K562 (cell line): ENCODE measurements at regions not wholly inside any gene's neighbourhood (a gene's known extent, or its start where the extent isn't known, plus 50 kb on each side); places are given as distances from the start of the nearest gene placed in this dataset.

Experiments
- ARID1B ChIP-seq: fragments of 450-650 bp; IDR thresholded peaks from 2 replicates; pipeline ENCODE4 v1.6.1; 2016; ENCODE audit warnings: antibody characterized with exemption, mild to moderate bottlenecking, inconsistent platforms
- BACH1 ChIP-seq: fragments of 200-800 bp; sonication (Bioruptor generic); IDR thresholded peaks from 2 replicates; pipeline ENCODE4 v1.6.1; 2016; ENCODE audit warnings: missing genetic modification characterization, missing compliant biosample characterization
- C11orf30 ChIP-seq: fragments of 450-650 bp; IDR thresholded peaks from 2 replicates; pipeline ENCODE4 v1.6.1; 2016; ENCODE audit warnings: low read depth, mild to moderate bottlenecking
- CXXC5 ChIP-seq: fragments of 250-450 bp; sonication (Bioruptor Pico); IDR thresholded peaks from 2 replicates; pipeline ENCODE4 v1.8.0; 2022; ENCODE audit warnings: inconsistent platforms, mild to moderate bottlenecking, moderate library complexity
- DPF2 ChIP-seq: fragments of 450-650 bp; IDR thresholded peaks from 2 replicates; pipeline ENCODE4 v1.6.1; 2016
- ELF1 ChIP-seq: fragments of 200-800 bp; sonication (Bioruptor generic); IDR thresholded peaks from 2 replicates; pipeline ENCODE4 v1.6.1; 2016; ENCODE audit warnings: missing genetic modification characterization, missing compliant biosample characterization
- FOXK1 ChIP-seq: sonication (generic); formaldehyde crosslinking; IDR thresholded peaks from 2 replicates; pipeline ENCODE4 v1.8.0; 2022; ENCODE audit warnings: missing genetic modification reagents, mild to moderate bottlenecking, borderline replicate concordance
- FOXM1 ChIP-seq, 2 experiments: fragments of 450-650 bp in 1 of 2; sonication (generic) in 1 of 2; formaldehyde crosslinking in 1 of 2; IDR thresholded peaks; 2 replicates each; pipeline versions ENCODE4 v1.6.1 to v1.9.0; 2017 to 2022; ENCODE audit warnings: low read depth in 2 of 2, mild to moderate bottlenecking in 2 of 2, missing genetic modification reagents in 1 of 2, moderate library complexity in 1 of 2
- GATA2 ChIP-seq: sonication (generic); formaldehyde crosslinking; IDR thresholded peaks from 2 replicates; pipeline ENCODE4 v1.4.0; 2020; ENCODE audit warnings: mild to moderate bottlenecking, missing genetic modification reagents
- HDAC1 ChIP-seq, 2 experiments: fragments of 450-650 bp; IDR thresholded peaks; 2 replicates each; pipeline ENCODE4 v1.6.1; 2016 to 2017; ENCODE audit warnings: inconsistent platforms in 1 of 2, mild to moderate bottlenecking in 1 of 2, moderate library complexity in 1 of 2
- HDAC3 ChIP-seq: fragments of 450-650 bp; IDR thresholded peaks from 2 replicates; pipeline ENCODE4 v1.6.1; 2018; ENCODE audit warnings: borderline replicate concordance, mild to moderate bottlenecking, moderate library complexity; ENCODE audit not compliant: partially characterized antibody
- HLTF ChIP-seq: fragments of 450-650 bp; IDR thresholded peaks from 2 replicates; pipeline ENCODE4 v1.6.1; 2016
- HMBOX1 ChIP-seq: sonication (generic); IDR thresholded peaks from 2 replicates; pipeline ENCODE4 v1.6.1; 2016
- POLR2B ChIP-seq: fragments of 450-650 bp; IDR thresholded peaks from 2 replicates; pipeline ENCODE4 v1.6.1; 2018; ENCODE audit warnings: low read depth; ENCODE audit not compliant: partially characterized antibody
- RBBP5 ChIP-seq: fragments of 200-600 bp; sonication (generic); IDR thresholded peaks from 2 replicates; pipeline ENCODE4 v1.6.1; 2012; ENCODE audit warnings: borderline replicate concordance, mild to moderate bottlenecking, low read length, control low read depth, inconsistent platforms; ENCODE audit not compliant: insufficient read depth, poor library complexity, severe bottlenecking
- SAFB2 ChIP-seq: fragments of 200-400 bp; formaldehyde crosslinking; IDR thresholded peaks from 2 replicates; pipeline ENCODE4 v1.6.1; 2018; ENCODE audit warnings: borderline replicate concordance, low read length, low read depth, moderate library complexity; ENCODE audit not compliant: severe bottlenecking
- SMARCC2 ChIP-seq: fragments of 450-650 bp; IDR thresholded peaks from 2 replicates; pipeline ENCODE4 v1.6.1; 2017; ENCODE audit warnings: antibody characterized with exemption, moderate library complexity, mild to moderate bottlenecking, low read depth
- SOX6 ChIP-seq: fragments of 450-650 bp; IDR thresholded peaks from 2 replicates; pipeline ENCODE4 v1.6.1; 2014; ENCODE audit warnings: mild to moderate bottlenecking
- TEAD4 ChIP-seq, 2 experiments: sonication (generic) in 1 of 2; formaldehyde crosslinking in 1 of 2; IDR thresholded peaks; 2 replicates each; pipeline versions ENCODE4 v1.6.1 to v1.8.0; 2012 to 2022; ENCODE audit warnings: borderline replicate concordance in 1 of 2, inconsistent platforms in 1 of 2, low read length in 1 of 2, mild to moderate bottlenecking in 1 of 2, missing genetic modification reagents in 1 of 2
- THRB ChIP-seq: fragments of 450-650 bp; formaldehyde crosslinking; conservative IDR thresholded peaks from 2 replicates; pipeline ENCODE4 v1.4.0; 2022; ENCODE audit warnings: mild to moderate bottlenecking, missing genetic modification characterization
- ZBTB26 ChIP-seq: fragments of 450-650 bp; formaldehyde crosslinking; IDR thresholded peaks from 2 replicates; pipeline ENCODE4 v1.4.0; 2022; ENCODE audit warnings: missing genetic modification characterization
- ZEB2 ChIP-seq: fragments of 450-650 bp; IDR thresholded peaks from 2 replicates; pipeline ENCODE4 v1.6.1; 2016
- ZKSCAN1 ChIP-seq: fragments of 150-350 bp; IDR thresholded peaks from 2 replicates; pipeline ENCODE4 v1.6.1; 2016; ENCODE audit warnings: low read depth, low read length
- ZNF140 ChIP-seq: fragments of 250-450 bp; sonication (Bioruptor Pico); IDR thresholded peaks from 2 replicates; pipeline ENCODE4 v1.8.0; 2021; ENCODE audit warnings: moderate library complexity, mild to moderate bottlenecking, inconsistent platforms
- ZNF444 ChIP-seq: fragments of 250-450 bp; sonication (Bioruptor Pico); IDR thresholded peaks from 2 replicates; pipeline ENCODE4 v1.4.0; 2020; ENCODE audit warnings: mild to moderate bottlenecking, moderate library complexity
- ZNF75A ChIP-seq: fragments of 450-650 bp; formaldehyde crosslinking; IDR thresholded peaks from 2 replicates; pipeline ENCODE4 v1.4.0; 2020; ENCODE audit warnings: mild to moderate bottlenecking

GRCh38 chr11:10933455-10934292, 75.8 kb upstream of the ZBED5 start (continued):
- TF ChIP-seq C11orf30 (peak; percentile 72), ZNF75A (CRISPR knock-in tag) (0 out of 2 replicates have a peak, but pooled peaks have one; percentile 26), BACH1 (tag) (no peak), CXXC5 (CRISPR knock-in tag) (0 out of 2 replicates have a peak, but pooled peaks have one; percentile 13), FOXK1 (CRISPR knock-in tag) (0 out of 2 replicates have a peak, but pooled peaks have one; percentile 24), SOX6 (peak; percentile 32; the same call in 1 of the 2 replicates), HLTF (no peak; the same call in 1 of the 2 replicates), ARID1B (peak; percentile 26; the same call in 1 of the 2 replicates), POLR2B (no peak), ZEB2 (0 out of 2 replicates have a peak, but pooled peaks have one; percentile 10), HDAC1 (IDR thresholded peaks at IDR 0.05) (peak in 1 of 2 experiments; percentile 67; a peak in 2 of 4 replicates), ELF1 (no peak), RBBP5 (peak; percentile 7), HDAC3 (no peak), THRB (CRISPR knock-in tag) (peak; percentile 55; the same call in 1 of the 2 replicates), SAFB2 (no peak), SMARCC2 (no peak; the same call in 1 of the 2 replicates), TEAD4 (IDR thresholded peaks at IDR 0.05; ENCODE audit: low read length) (0 out of 2 replicates have a peak, but pooled peaks have one; percentile 13), TEAD4 (CRISPR knock-in tag; IDR thresholded peaks at IDR 0.05; ENCODE audit: borderline replicate concordance) (no peak), ZKSCAN1 (peak; percentile 94), ZBTB26 (CRISPR knock-in tag) (peak; percentile 87), ZNF444 (CRISPR knock-in tag) (no peak), ZNF140 (CRISPR knock-in tag) (no peak), GATA2 (no peak), DPF2 (peak; percentile 35; the same call in 1 of the 2 replicates), HMBOX1 (peak; percentile 62), FOXM1 (IDR thresholded peaks at IDR 0.05; ENCODE audit: low read depth) (peak; percentile 34; the same call in 1 of the 2 replicates), FOXM1 (CRISPR knock-in tag; IDR thresholded peaks at IDR 0.05; ENCODE audit: low read depth) (no peak)
